Omental fat pad (tissue), 3 donors: ENCODE measurements at regions not wholly inside any gene's neighbourhood (a gene's known extent, or its start where the extent isn't known, plus 50 kb on each side); places are given as distances from the start of the nearest gene placed in this dataset.

Source experiments
- ATAC-seq: fragments of 150-250 bp; one replicate; pipeline ENCODE4 v1.9.1; 2016; ENCODE audit warnings: mild to moderate bottlenecking, moderate library complexity; ENCODE audit not compliant: low FRiP score
- DNase-seq: peaks from one replicate; pipeline ENCODE4 v3.0.0-alpha.2; 2019; ENCODE audit warnings: low spot score
- CTCF ChIP-seq, 3 donors: fragments of 450-650 bp; IDR thresholded peaks; one replicate each; pipeline ENCODE4 v1.5.1; 2016 to 2017; ENCODE audit warnings: antibody characterized with exemption in 3 of 3, mild to moderate bottlenecking in 3 of 3, moderate library complexity in 2 of 3

- ATAC-seq (no peak), DNase-seq (no peak)
- TF ChIP-seq CTCF (IDR thresholded peaks at IDR 0.05), result no peak
These were observed 89.0 kb upstream of the PIK3CG start for GRCh38 chr7:106775975-106776607.

DNA sequence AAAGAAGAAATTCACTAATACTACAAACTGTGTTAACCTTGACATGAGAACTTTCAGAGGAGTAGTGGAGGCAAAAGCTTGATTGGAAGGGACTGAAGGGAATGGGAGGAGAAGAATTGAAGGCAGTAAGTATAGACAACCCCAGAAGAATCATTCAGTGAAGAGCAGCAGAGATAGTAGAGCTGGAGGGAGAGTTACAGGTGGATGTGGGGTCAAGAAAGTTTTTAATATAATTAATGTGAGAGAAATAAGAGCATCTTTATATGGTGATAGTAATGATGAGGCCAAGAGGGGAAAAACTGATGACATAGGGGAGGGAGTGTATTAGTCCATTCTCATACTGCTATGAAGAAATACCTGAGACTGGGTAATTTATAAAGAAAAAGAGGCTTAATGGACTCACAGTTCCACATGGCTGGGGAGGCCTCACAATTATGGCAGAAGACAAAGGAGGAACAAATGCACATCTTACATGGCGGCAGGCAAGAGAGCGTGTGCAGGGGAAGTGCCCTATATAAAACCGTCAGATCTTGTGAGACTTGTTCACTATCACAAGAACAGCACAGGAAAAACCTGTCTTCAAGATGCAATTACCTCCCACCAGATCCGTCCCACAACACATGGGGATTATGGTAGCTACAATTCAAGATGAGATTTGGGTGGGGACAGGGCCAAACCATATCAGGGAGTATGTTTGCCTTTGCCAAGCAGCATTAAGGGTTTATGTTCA lies 88.3 kb upstream of the PIK3CG start:
- no peak for TF ChIP-seq CTCF (IDR thresholded peaks at IDR 0.05)
- DNase-seq, result no peak
- ATAC-seq, result no peak

DNA sequence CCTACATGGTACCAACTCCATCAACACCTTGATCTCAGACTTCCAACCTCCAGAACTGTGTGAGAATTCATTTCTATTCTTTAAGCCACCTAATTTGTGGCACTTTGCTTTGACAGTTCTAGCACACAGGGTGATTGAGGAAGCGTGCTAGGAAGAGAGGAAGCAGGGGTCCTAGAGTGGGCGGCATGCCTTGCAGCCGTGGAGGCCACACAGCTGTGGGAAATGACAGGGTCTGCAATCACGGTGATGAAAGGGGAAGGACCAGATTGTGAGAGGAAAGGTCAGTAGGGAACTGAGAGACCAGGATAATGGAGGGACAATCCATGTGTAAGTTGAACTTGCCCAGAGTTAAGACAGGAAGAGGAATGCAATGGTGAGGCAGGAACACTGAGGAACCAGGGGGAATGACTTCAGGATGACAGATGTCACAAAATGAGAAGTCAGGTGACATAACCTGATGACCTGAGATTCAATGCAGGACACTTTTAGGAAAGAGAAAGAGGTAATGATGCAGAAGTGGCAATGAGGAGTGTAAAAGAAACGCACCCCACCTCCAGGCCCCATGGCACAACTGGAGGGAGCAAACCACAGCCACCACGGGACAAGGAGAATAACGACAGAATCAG lies 87.3 kb upstream of the PIK3CG start:
- TF ChIP-seq CTCF (IDR thresholded peaks at IDR 0.05), result no peak
- DNase-seq, result no peak
- no peak for ATAC-seq

DNA sequence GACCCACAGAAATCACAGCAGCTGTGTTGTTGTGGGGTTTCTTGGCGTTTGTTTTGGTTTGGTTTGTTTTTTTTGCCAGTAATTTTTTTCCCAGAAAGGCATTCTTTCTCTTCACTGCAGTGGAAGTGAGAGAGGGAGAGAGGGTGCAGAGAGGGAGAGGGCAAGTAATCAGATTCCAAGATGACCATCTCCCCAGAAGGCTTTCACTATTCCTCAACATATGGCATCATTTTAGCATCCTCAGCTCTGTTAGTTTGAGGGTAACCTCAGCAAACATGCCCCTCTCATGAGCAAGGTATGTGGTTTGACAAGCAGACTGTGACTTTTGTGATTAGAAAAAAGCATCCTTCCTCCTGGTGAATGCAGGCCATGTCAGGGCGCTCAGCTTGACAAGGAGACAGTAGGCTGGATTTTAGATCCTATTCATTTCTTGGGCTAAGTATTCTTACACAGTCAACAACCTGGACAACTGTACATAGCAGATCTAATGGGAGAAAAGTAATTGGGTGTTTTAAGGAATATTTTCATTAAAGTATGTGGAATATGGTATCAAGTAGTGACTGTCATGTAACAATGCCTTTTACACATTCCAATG lies 86.3 kb upstream of the PIK3CG start:
- no peak for TF ChIP-seq CTCF (IDR thresholded peaks at IDR 0.05)
- ATAC-seq (no peak), DNase-seq (no peak)

DNA sequence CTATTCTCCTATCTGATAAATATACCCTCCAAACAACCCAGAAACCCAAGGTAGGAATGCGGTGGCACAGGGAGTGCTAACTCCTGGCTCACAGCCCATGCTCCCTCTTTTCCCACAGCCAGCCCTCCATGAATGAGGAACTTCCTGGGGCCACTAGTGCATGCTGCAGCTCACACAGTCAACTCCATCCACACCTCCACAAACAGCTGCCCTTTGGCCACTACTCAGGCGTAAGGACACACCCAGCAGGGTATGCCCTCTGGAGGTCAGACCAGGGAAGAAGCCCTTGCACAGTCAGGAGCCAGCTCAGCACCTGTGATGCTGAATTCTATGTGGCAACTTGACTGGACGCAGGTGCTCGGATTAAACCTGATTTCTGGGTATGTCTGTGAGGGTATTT lies 85.2 kb upstream of the PIK3CG start:
- no peak for TF ChIP-seq CTCF (IDR thresholded peaks at IDR 0.05)
- ATAC-seq, result no peak
- DNase-seq, result no peak

- ATAC-seq (no peak), DNase-seq (no peak)
- TF ChIP-seq CTCF (IDR thresholded peaks at IDR 0.05), result no peak
These were observed 84.1 kb upstream of the PIK3CG start for GRCh38 chr7:106781007-106781406.
